Pancreas (tissue), 10 donors: ENCODE measurements at regions not wholly inside any gene's neighbourhood (a gene's known extent, or its start where the extent isn't known, plus 50 kb on each side); places are given as distances from the start of the nearest gene placed in this dataset.

Experiments used
- ATAC-seq, 4 donors: fragments of 200-7000 bp; cut with Tn5 transposase; one replicate each; pipeline versions ENCODE4 v1.8.0 to v1.9.1; 2020; ENCODE audit warnings: mild to moderate bottlenecking in 4 of 4, moderate library complexity in 4 of 4
- DNase-seq, 6 donors: peaks; one replicate each; pipeline ENCODE4 v3.0.0-alpha.2; 2020
- FAIRE-seq: peaks from 2 replicates; lab custom pipeline; 2012; peaks lifted over from hg19 to GRCh38; lab: Jason Lieb, UNC
- H3K27ac ChIP-seq, 4 donors: fragments of 200-600 bp; sonication (generic); 1 replicate in 3 of 4; 2 replicates in 1 of 4; pipeline versions ENCODE4 v1.5.0 to v1.8.0; 2020
- H3K27me3 ChIP-seq, 4 donors: fragments of 200-600 bp; one replicate each; pipeline ENCODE4 v1.8.0; 2021
- H3K36me3 ChIP-seq, 3 donors: fragments of 200-600 bp; sonication (generic) in 1 of 3; one replicate each; pipeline versions ENCODE4 v1.5.0 to v1.8.0; 2020 to 2021
- H3K4me1 ChIP-seq, 3 donors: fragments of 200-600 bp; one replicate each; pipeline ENCODE4 v1.8.0; 2021
- H3K4me3 ChIP-seq, 4 donors: fragments of 200-600 bp; sonication (generic) in 2 of 4; one replicate each; pipeline versions ENCODE4 v1.5.0 to v1.8.0; 2020 to 2021
- H3K9me3 ChIP-seq, 4 donors: fragments of 200-600 bp; one replicate each; pipeline ENCODE4 v1.8.0; 2021
- CTCF ChIP-seq, 4 donors: fragments of 200-600 bp; sonication (generic) in 3 of 4; IDR thresholded peaks; one replicate each; pipeline versions ENCODE4 v1.5.0 to v1.8.0; 2021; ENCODE audit warnings: antibody characterized with exemption in 4 of 4
- WGBS, 2 donors: extraction: QIAGEN DNeasy Blood & Tissue Kit; methylation state at CpG; one replicate each; pipeline ENCODE4 v1.1.7; 2013; 5-methylcytosine and 5-hydroxymethylcytosine counted together
- intact Hi-C, 3 donors: fragments of 100-400 bp; cut with DNase I; formaldehyde crosslinking; loops; one replicate each; pipeline versions ENCODE4 v1.11.1 to v1.14.2; 2022
- donor health status: healthy with polysubstance abuse.
- donor health status: DM: no; HTN: no; CAD: no; lungs with moderate emphysema.
- donor health status: DM: no; HTN: no; CAD: no.
- donor health status: control.
- donor health status: control.
- donor health status: Bipolar disorder and iron deficiency.
- donor health status: DM: yes; HTN: yes; CAD: no.
- donor health status: DM: no; HTN: no; CAD: no.
- donor health status: DM: no; HTN: no; CAD: no.
- donor health status: DM: yes; HTN: yes; CAD: no.

- WGBS, 2 donors, result 64 to 73% methylated on average over 1 of the region's 1 CpG
- Histone ChIP-seq H3K9me3 (no peaks in the 10 kb centered on the region), H3K4me1 (peaks cover 0 to 8% (median 0%) of the 10 kb centered on the region in 3 donors), H3K36me3 (no peaks in the 10 kb centered on the region), H3K4me3 (no peak overlapping the region), H3K27ac (no peak overlapping the region), H3K27me3 (no peaks in the 10 kb centered on the region)
- intact Hi-C loops, result no loop called here
- TF ChIP-seq CTCF (IDR thresholded peaks at IDR 0.05), result no peak
- no peak for DNase-seq
- FAIRE-seq, result no peak
- no peak for ATAC-seq
These were observed 891.8 kb upstream of the SOX9 start for GRCh38 chr17:71229070-71229469.

- Histone ChIP-seq H3K27me3 (no peaks in the 10 kb centered on the region), H3K9me3 (no peaks in the 10 kb centered on the region), H3K4me3 (no peak overlapping the region), H3K27ac (peak overlapping the region in 2 of 4 donors; percentile 33 to 62), H3K36me3 (no peaks in the 10 kb centered on the region), H3K4me1 (peaks cover 0 to 8% (median 0%) of the 10 kb centered on the region in 3 donors)
- ATAC-seq (peak in 3 of 4 donors; percentile 72 to 81 (median 79)), FAIRE-seq (no peak), DNase-seq (peak in 1 of 6 donors; percentile 18)
- no peak for TF ChIP-seq CTCF (IDR thresholded peaks at IDR 0.05)
- intact Hi-C loops, result no loop called here
- WGBS, 2 donors, result 67 to 70% methylated on average over 9 of the region's 9 CpGs
These were observed 887.8 kb upstream of the SOX9 start for GRCh38 chr17:71232801-71233559.

DNA sequence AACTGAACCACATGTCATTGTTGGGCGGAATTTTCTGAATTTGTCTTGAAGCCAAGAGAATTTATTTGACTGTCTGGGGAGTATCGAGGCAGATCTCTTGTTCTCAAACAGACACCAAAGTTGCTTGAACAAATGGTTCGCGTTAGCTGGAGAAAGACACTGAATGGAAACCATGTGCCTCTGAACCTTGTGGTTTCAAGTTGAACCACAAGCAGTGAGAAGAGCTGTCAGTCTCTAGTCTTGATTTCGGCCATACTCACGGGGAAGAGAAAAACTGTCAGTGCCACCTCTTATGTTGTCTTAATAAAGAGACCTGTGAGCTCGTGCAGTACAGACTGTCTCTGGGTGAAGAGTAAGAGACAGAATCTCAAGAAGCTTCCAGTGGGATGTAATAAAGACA is 886.5 kb upstream of the SOX9 start:
- no peak for TF ChIP-seq CTCF (IDR thresholded peaks at IDR 0.05)
- ATAC-seq, result no peak
- Histone ChIP-seq H3K36me3 (no peaks in the 10 kb centered on the region), H3K27ac (no peak overlapping the region), H3K4me3 (no peak overlapping the region), H3K27me3 (no peaks in the 10 kb centered on the region), H3K9me3 (no peaks in the 10 kb centered on the region), H3K4me1 (peaks cover 0 to 8% (median 0%) of the 10 kb centered on the region in 3 donors)
- WGBS, 2 donors, result 89 to 96% methylated on average over 7 of the region's 7 CpGs
- no peak for DNase-seq
- FAIRE-seq, result no peak
- intact Hi-C loops, result no loop called here

GRCh38 chr17:71237903-71238538 is 882.8 kb upstream of the SOX9 start:
- Histone ChIP-seq H3K4me3 (no peak overlapping the region), H3K9me3 (no peaks in the 10 kb centered on the region), H3K4me1 (peaks cover 0 to 8% (median 0%) of the 10 kb centered on the region in 3 donors), H3K27ac (no peak overlapping the region), H3K36me3 (no peaks in the 10 kb centered on the region), H3K27me3 (no peaks in the 10 kb centered on the region)
- TF ChIP-seq CTCF (IDR thresholded peaks at IDR 0.05), result no peak
- intact Hi-C loops, result no loop called here
- DNase-seq, result no peak
- no peak for FAIRE-seq
- 76 to 86% methylated on average over 1 of the region's 1 CpG for WGBS, 2 donors
- ATAC-seq, result peak in 2 of 4 donors; percentile 52 to 66
